ENCODE measurements at regions not wholly inside any gene's neighbourhood (a gene's known extent, or its start where the extent isn't known, plus 50 kb on each side); places are given as distances from the start of the nearest gene placed in this dataset.

GRCh38 chr4:45331802-45332201 lies 605.4 kb upstream of the GNPDA2 start:
- Mint-ChIP-seq H3K27ac (no peak overlapping the region), H3K27me3 (no peaks in the 10 kb centered on the region)

GRCh38 chr4:45327544-45327943 lies 601.2 kb upstream of the GNPDA2 start:
- Mint-ChIP-seq H3K4me1 (no peaks in the 10 kb centered on the region), H3K27me3 (no peaks in the 10 kb centered on the region), H3K36me3 (ENCODE audit: low read depth) (no peaks in the 10 kb centered on the region), H3K27ac (no peak overlapping the region), H3K4me3 (no peak overlapping the region)
- DNase-seq (no peak), ATAC-seq (no peak)
- no peaks in the 10 kb centered on the region for H3K9me3 ChIP-seq (ENCODE audit: control insufficient read depth, low read length, poor library complexity, severe bottlenecking)

More at GRCh38 chr4:45331802-45332201, 605.4 kb upstream of the GNPDA2 start:
- no peaks in the 10 kb centered on the region for H3K9me3 ChIP-seq (ENCODE audit: control insufficient read depth, low read length, poor library complexity, severe bottlenecking)
- no peak overlapping the region for H3K4me3 Mint-ChIP-seq
- no peaks in the 10 kb centered on the region for H3K36me3 Mint-ChIP-seq (ENCODE audit: low read depth)
- no peaks in the 10 kb centered on the region for H3K4me1 Mint-ChIP-seq
- no peak for DNase-seq
- no peak for ATAC-seq

GRCh38 chr4:45324455-45325417 lies 598.4 kb upstream of the GNPDA2 start:
- no peaks in the 10 kb centered on the region for H3K27me3 Mint-ChIP-seq
- DNase-seq (no peak), ATAC-seq (no peak)
- no peaks in the 10 kb centered on the region for H3K9me3 ChIP-seq (ENCODE audit: control insufficient read depth, low read length, poor library complexity, severe bottlenecking)
- H3K4me1 Mint-ChIP-seq: no peaks in the 10 kb centered on the region
- no peak overlapping the region for H3K4me3 Mint-ChIP-seq
- H3K36me3 Mint-ChIP-seq (ENCODE audit: low read depth): no peaks in the 10 kb centered on the region
- H3K27ac Mint-ChIP-seq: no peak overlapping the region

- ATAC-seq (no peak), DNase-seq (no peak)
- Mint-ChIP-seq H3K27ac (no peak overlapping the region), H3K36me3 (ENCODE audit: low read depth) (no peaks in the 10 kb centered on the region), H3K27me3 (no peaks in the 10 kb centered on the region), H3K4me3 (no peak overlapping the region), H3K4me1 (no peaks in the 10 kb centered on the region)
- no peaks in the 10 kb centered on the region for H3K9me3 ChIP-seq (ENCODE audit: control insufficient read depth, low read length, poor library complexity, severe bottlenecking)
These were observed 597.2 kb upstream of the GNPDA2 start for GRCh38 chr4:45323453-45324058.

GRCh38 chr4:45317739-45318138 lies 591.4 kb upstream of the GNPDA2 start:
- Mint-ChIP-seq H3K36me3 (ENCODE audit: low read depth) (no peaks in the 10 kb centered on the region), H3K4me1 (no peaks in the 10 kb centered on the region), H3K27ac (no peak overlapping the region)

GRCh38 chr4:45317276-45317675 lies 590.9 kb upstream of the GNPDA2 start:
- H3K9me3 ChIP-seq (ENCODE audit: control insufficient read depth, low read length, poor library complexity, severe bottlenecking): no peaks in the 10 kb centered on the region
- DNase-seq (no peak), ATAC-seq (no peak)
- no peaks in the 10 kb centered on the region for H3K27me3 Mint-ChIP-seq
- no peaks in the 10 kb centered on the region for H3K4me1 Mint-ChIP-seq
- no peaks in the 10 kb centered on the region for H3K36me3 Mint-ChIP-seq (ENCODE audit: low read depth)
- no peak overlapping the region for H3K27ac Mint-ChIP-seq
- H3K4me3 Mint-ChIP-seq: no peak overlapping the region

More at GRCh38 chr4:45317739-45318138, 591.4 kb upstream of the GNPDA2 start:
- ATAC-seq (no peak), DNase-seq (no peak)
- no peaks in the 10 kb centered on the region for H3K9me3 ChIP-seq (ENCODE audit: control insufficient read depth, low read length, poor library complexity, severe bottlenecking)
- Mint-ChIP-seq H3K4me3 (no peak overlapping the region), H3K27me3 (no peaks in the 10 kb centered on the region)

- no peak overlapping the region for H3K27ac Mint-ChIP-seq
- H3K9me3 ChIP-seq (ENCODE audit: control insufficient read depth, low read length, poor library complexity, severe bottlenecking): no peaks in the 10 kb centered on the region
- H3K36me3 Mint-ChIP-seq (ENCODE audit: low read depth): no peaks in the 10 kb centered on the region
- no peak overlapping the region for H3K4me3 Mint-ChIP-seq
- ATAC-seq: no peak
- no peak for DNase-seq
- H3K4me1 Mint-ChIP-seq: no peaks in the 10 kb centered on the region
- H3K27me3 Mint-ChIP-seq: no peaks in the 10 kb centered on the region
These were observed 589.9 kb upstream of the GNPDA2 start for GRCh38 chr4:45316257-45316656.

GRCh38 chr4:45302828-45303227 lies 576.5 kb upstream of the GNPDA2 start:
- Mint-ChIP-seq H3K4me1 (no peaks in the 10 kb centered on the region), H3K27me3 (no peaks in the 10 kb centered on the region), H3K27ac (no peak overlapping the region), H3K4me3 (no peak overlapping the region), H3K36me3 (ENCODE audit: low read depth) (no peaks in the 10 kb centered on the region)
- no peak for DNase-seq
- ATAC-seq: no peak
- no peaks in the 10 kb centered on the region for H3K9me3 ChIP-seq (ENCODE audit: control insufficient read depth, low read length, poor library complexity, severe bottlenecking)

- Mint-ChIP-seq H3K36me3 (ENCODE audit: low read depth) (no peaks in the 10 kb centered on the region), H3K27ac (no peak overlapping the region), H3K27me3 (no peaks in the 10 kb centered on the region), H3K4me1 (no peaks in the 10 kb centered on the region), H3K4me3 (no peak overlapping the region)
- H3K9me3 ChIP-seq (ENCODE audit: control insufficient read depth, low read length, poor library complexity, severe bottlenecking): no peaks in the 10 kb centered on the region
- DNase-seq (no peak), ATAC-seq (no peak)
These were observed 568.1 kb upstream of the GNPDA2 start for GRCh38 chr4:45294464-45294863.

- Mint-ChIP-seq H3K27ac (no peak overlapping the region), H3K4me3 (no peak overlapping the region), H3K4me1 (no peaks in the 10 kb centered on the region), H3K27me3 (no peaks in the 10 kb centered on the region), H3K36me3 (ENCODE audit: low read depth) (no peaks in the 10 kb centered on the region)
- DNase-seq (no peak), ATAC-seq (no peak)
- no peaks in the 10 kb centered on the region for H3K9me3 ChIP-seq (ENCODE audit: control insufficient read depth, low read length, poor library complexity, severe bottlenecking)
These were observed 567.0 kb upstream of the GNPDA2 start for GRCh38 chr4:45293335-45293734.

GRCh38 chr4:45292844-45293243 lies 566.5 kb upstream of the GNPDA2 start:
- Mint-ChIP-seq H3K4me1 (no peaks in the 10 kb centered on the region), H3K27ac (no peak overlapping the region), H3K4me3 (no peak overlapping the region), H3K36me3 (ENCODE audit: low read depth) (no peaks in the 10 kb centered on the region), H3K27me3 (no peaks in the 10 kb centered on the region)
- H3K9me3 ChIP-seq (ENCODE audit: control insufficient read depth, low read length, poor library complexity, severe bottlenecking): no peaks in the 10 kb centered on the region
- no peak for DNase-seq
- no peak for ATAC-seq

- Mint-ChIP-seq H3K27me3 (no peaks in the 10 kb centered on the region), H3K4me3 (no peak overlapping the region), H3K27ac (no peak overlapping the region), H3K36me3 (ENCODE audit: low read depth) (no peaks in the 10 kb centered on the region), H3K4me1 (no peaks in the 10 kb centered on the region)
- DNase-seq: no peak
- ATAC-seq: no peak
- no peaks in the 10 kb centered on the region for H3K9me3 ChIP-seq (ENCODE audit: control insufficient read depth, low read length, poor library complexity, severe bottlenecking)
These were observed 558.2 kb upstream of the GNPDA2 start for GRCh38 chr4:45284400-45285085.

GRCh38 chr4:45283352-45283751 lies 557.0 kb upstream of the GNPDA2 start:
- H3K4me1 Mint-ChIP-seq: no peaks in the 10 kb centered on the region
- no peak overlapping the region for H3K4me3 Mint-ChIP-seq
- no peak for DNase-seq
- H3K36me3 Mint-ChIP-seq (ENCODE audit: low read depth): no peaks in the 10 kb centered on the region
- no peak overlapping the region for H3K27ac Mint-ChIP-seq
- no peaks in the 10 kb centered on the region for H3K27me3 Mint-ChIP-seq
- H3K9me3 ChIP-seq (ENCODE audit: control insufficient read depth, low read length, poor library complexity, severe bottlenecking): no peaks in the 10 kb centered on the region
- no peak for ATAC-seq

All from T-helper 17 cell (primary cell).